Endothelial cell of umbilical vein (primary cell): ENCODE measurements at regions not wholly inside any gene's neighbourhood (a gene's known extent, or its start where the extent isn't known, plus 50 kb on each side); places are given as distances from the start of the nearest gene placed in this dataset.

Experiments used
- BruUV-seq: library from RNA; stranded (reverse); fragments of 400-500 nt; replicated peaks from 2 replicates; lab custom pipeline; 2021; lab: Mats Ljungman, UMichigan
- CTCF ChIA-PET: fragments of 300-600, 350-600 bp; sonication (Branson Sonifier 250); formaldehyde crosslinking; loops from one replicate; lab custom pipeline; 2021; ENCODE audit warnings: antibody characterized with exemption, inconsistent platforms; lab: Charles Lee
- POLR2A ChIA-PET: fragments of 300-600, 350-600 bp; sonication (Branson Sonifier 250); formaldehyde crosslinking; loops from one replicate; lab custom pipeline; 2021; ENCODE audit warnings: antibody characterized with exemption, inconsistent platforms; lab: Charles Lee
- DNase-seq: peaks from one replicate; pipeline ENCODE4 v3.0.0-alpha.2; 2011; ENCODE audit warnings: low read depth, low spot score
- FAIRE-seq: peaks from 2 replicates; lab custom pipeline; 2011; peaks lifted over from hg19 to GRCh38; lab: Jason Lieb, UNC
- H2AFZ ChIP-seq: 2 replicates; pipeline ENCODE4 v1.6.0; 2012; ENCODE audit warnings: low read depth, low read length, control low read depth, inconsistent platforms
- H3K27ac ChIP-seq: 2 replicates; pipeline ENCODE4 v1.5.1; 2011; ENCODE audit warnings: low read depth, mild to moderate bottlenecking, control low read depth, low read length, moderate library complexity; ENCODE audit not compliant: insufficient read depth
- H3K27me3 ChIP-seq, 2 experiments: 2 replicates each; pipeline versions ENCODE4 v1.6.0 to v1.6.1; 2011; ENCODE audit warnings: low read length in 2 of 2, mixed read lengths in 1 of 2; ENCODE audit not compliant: control insufficient read depth in 2 of 2, insufficient read depth in 2 of 2
- H3K36me3 ChIP-seq, 2 experiments: 2 replicates in 1 of 2; 3 replicates in 1 of 2; pipeline ENCODE4 v1.5.1; 2011; ENCODE audit warnings: low read length in 2 of 2, mild to moderate bottlenecking in 1 of 2, moderate library complexity in 1 of 2; ENCODE audit not compliant: control insufficient read depth in 2 of 2, insufficient read depth in 2 of 2; ENCODE audit errors: extremely low read depth in 1 of 2
- H3K4me1 ChIP-seq: 3 replicates; pipeline ENCODE4 v1.5.1; 2011; ENCODE audit warnings: mild to moderate bottlenecking, low read length; ENCODE audit not compliant: control insufficient read depth, insufficient read depth; ENCODE audit errors: extremely low read depth
- H3K4me2 ChIP-seq: 2 replicates; pipeline ENCODE4 v1.6.1; 2011; ENCODE audit warnings: low read length, control low read depth, mixed read lengths; ENCODE audit not compliant: insufficient read depth
- H3K4me3 ChIP-seq, 3 experiments: fragments of 200-600 bp in 1 of 3; sonication (generic), shearing (Covaris generic) in 1 of 3; replicated peaks in 1 of 3; 2 replicates each; pipeline ENCODE4 v1.5.1; 2011 to 2016; ENCODE audit warnings: control low read depth in 3 of 3, low read length in 3 of 3, mild to moderate bottlenecking in 2 of 3, inconsistent platforms in 1 of 3, low read depth in 1 of 3, moderate library complexity in 1 of 3; ENCODE audit not compliant: insufficient read depth in 1 of 3
- H3K79me2 ChIP-seq: 2 replicates; pipeline ENCODE4 v1.6.0; 2012; ENCODE audit warnings: low read length, inconsistent platforms; ENCODE audit not compliant: control insufficient read depth, insufficient read depth
- H3K9ac ChIP-seq: replicated peaks from 2 replicates; pipeline ENCODE3; 2011; ENCODE audit warnings: low read length, control low read depth; ENCODE audit not compliant: insufficient read depth; ENCODE audit errors: extremely low read depth
- H3K9me1 ChIP-seq: replicated peaks from 3 replicates; pipeline ENCODE4 v1.6.0; 2011; ENCODE audit warnings: mild to moderate bottlenecking, low read length; ENCODE audit not compliant: control insufficient read depth, insufficient read depth; ENCODE audit errors: extremely low read depth
- H3K9me3 ChIP-seq: replicated peaks from 2 replicates; pipeline ENCODE4 v1.5.1; 2012; ENCODE audit warnings: low read length, inconsistent platforms; ENCODE audit not compliant: control insufficient read depth, insufficient read depth
- H4K20me1 ChIP-seq: replicated peaks from 2 replicates; pipeline ENCODE3; 2011; ENCODE audit warnings: mild to moderate bottlenecking, low read length; ENCODE audit not compliant: control insufficient read depth, insufficient read depth; ENCODE audit errors: extremely low read depth
- CTCF ChIP-seq, 2 donors: IDR thresholded peaks; 1 replicate in 1 of 2; 2 replicates in 1 of 2; pipeline ENCODE4 v1.5.1; 2011; ENCODE audit warnings: low read length in 2 of 2, mild to moderate bottlenecking in 2 of 2, moderate library complexity in 2 of 2, control low read depth in 1 of 2, inconsistent platforms in 1 of 2, low read depth in 1 of 2; ENCODE audit not compliant: insufficient read depth in 1 of 2; ENCODE audit errors: extremely low read depth in 1 of 2
- EZH2 ChIP-seq: IDR thresholded peaks from 2 replicates; pipeline ENCODE4 v1.6.1; 2012; ENCODE audit warnings: borderline replicate concordance, low read depth, mild to moderate bottlenecking, moderate library complexity, low read length, inconsistent platforms; ENCODE audit not compliant: severe bottlenecking
- FOS ChIP-seq: IDR thresholded peaks from 2 replicates; pipeline ENCODE4 v1.6.1; 2011; ENCODE audit warnings: mild to moderate bottlenecking, low read length, moderate library complexity, borderline replicate concordance; ENCODE audit not compliant: insufficient read depth
- GATA2 ChIP-seq: IDR thresholded peaks from 2 replicates; pipeline ENCODE4 v1.7.0; 2011; ENCODE audit warnings: low read depth, mild to moderate bottlenecking, moderate library complexity, mixed read lengths, low read length; ENCODE audit not compliant: insufficient read length, insufficient read depth
- JUN ChIP-seq: IDR thresholded peaks from 2 replicates; pipeline ENCODE4 v1.6.1; 2011; ENCODE audit warnings: borderline replicate concordance, low read depth; ENCODE audit not compliant: insufficient read length, insufficient read depth
- MAX ChIP-seq: IDR thresholded peaks from 2 replicates; pipeline ENCODE4 v1.6.1; 2011; ENCODE audit not compliant: insufficient read depth, insufficient read length
- MYC ChIP-seq: IDR thresholded peaks from one replicate; pipeline ENCODE4 v1.6.1; 2011; ENCODE audit warnings: mild to moderate bottlenecking, low read depth, low read length
- POLR2A ChIP-seq: IDR thresholded peaks from 2 replicates; pipeline ENCODE4 v1.6.1; 2012; ENCODE audit warnings: low read depth, mild to moderate bottlenecking, control low read depth, low read length
- POLR2AphosphoS5 ChIP-seq: IDR thresholded peaks from 2 replicates; pipeline ENCODE4 v1.6.1; 2012; ENCODE audit warnings: low read depth, mild to moderate bottlenecking, control low read depth, low read length, moderate library complexity; ENCODE audit not compliant: insufficient read depth
- dilution Hi-C: fragments of 300-500 bp; cut with MboI; formaldehyde crosslinking; loops from one replicate; pipeline ENCODE4 v1.15.0; 2019; ENCODE audit warnings: low sequenced_read_pairs; ENCODE audit not compliant: extremely low pct_ligation_motif_present
- intact Hi-C: fragments of 100-400 bp; cut with micrococcal nuclease; formaldehyde crosslinking; loops from one replicate; pipeline ENCODE4 v1.10.0; 2022

GRCh38 chr21:14706712-14707510 lies 160.8 kb upstream of the SAMSN1 start:
- Histone ChIP-seq H3K79me2 (no peaks in the 10 kb centered on the region), H2AFZ (no peak overlapping the region), H3K27ac (no peak overlapping the region), H3K9ac (no peak overlapping the region), H3K9me3 (no peaks in the 10 kb centered on the region), H3K27me3 (no peaks in the 10 kb centered on the region), H3K36me3 (no peaks in the 10 kb centered on the region), H3K9me1 (no peaks in the 10 kb centered on the region), H4K20me1 (no peaks in the 10 kb centered on the region), H3K4me3 (no peak overlapping the region), H3K4me1 (peaks cover 13% of the 10 kb centered on the region), H3K4me2 (no peak overlapping the region)
- BruUV-seq, result no TSS peak
- ChIA-PET CTCF (interaction anchor here (0.8 kb wide), 1 partner anchor 31 kb away, joined by 3 read pairs; no protein-coding TSS in a partner anchor), POLR2A (no interaction called here)
- intact Hi-C loops, result no loop called here
- no peak for TF ChIP-seq JUN
- no peak for TF ChIP-seq POLR2A
- no peak for TF ChIP-seq EZH2
- no peak for TF ChIP-seq MAX
- TF ChIP-seq FOS, result no peak
- no peak for TF ChIP-seq POLR2AphosphoS5
- no peak for TF ChIP-seq MYC
- TF ChIP-seq CTCF (IDR thresholded peaks at IDR 0.05; ENCODE audit: extremely low read depth in 1 of 2, insufficient read depth in 1 of 2, low read depth in 1 of 2, low read length in 2 of 2), result no peak
- TF ChIP-seq GATA2, result no peak
- dilution Hi-C loops, result no loop called here
- no peak for FAIRE-seq
- no peak for DNase-seq
